CD4-positive, alpha-beta T cell treated with Interleukin-6 for 4 hours (primary cell): ENCODE measurements at regions not wholly inside any gene's neighbourhood (a gene's known extent, or its start where the extent isn't known, plus 50 kb on each side); places are given as distances from the start of the nearest gene placed in this dataset.
"Not testable (repeated sequence)": the region's sequence is repeated elsewhere in the genome, so short reads cannot be mapped to it uniquely, and the experiment has no call there.

ENCODE experiments used
- DNase-seq: peaks from one replicate; pipeline ENCODE4 v3.0.0-alpha.2; 2020; ENCODE audit warnings: mixed read lengths

GRCh38 chr3:35065891-35066290 lies 573.4 kb upstream of the ARPP21 start:
- no peak for DNase-seq

GRCh38 chr3:35067750-35068149 lies 571.6 kb upstream of the ARPP21 start:
- no peak for DNase-seq

GRCh38 chr3:35070088-35070487 lies 569.2 kb upstream of the ARPP21 start:
- no peak for DNase-seq

- no peak for DNase-seq
Measured at GRCh38 chr3:35071772-35072171, 567.6 kb upstream of the ARPP21 start.

GRCh38 chr3:35078780-35079179 lies 560.5 kb upstream of the ARPP21 start:
- DNase-seq, result no peak

GRCh38 chr3:35079403-35079802 lies 559.9 kb upstream of the ARPP21 start:
- no peak for DNase-seq

- DNase-seq, result no peak
Measured at GRCh38 chr3:35081899-35082298, 557.4 kb upstream of the ARPP21 start.

GRCh38 chr3:35088943-35089342 lies 550.4 kb upstream of the ARPP21 start:
- no peak for DNase-seq

GRCh38 chr3:35114686-35115085 lies 524.6 kb upstream of the ARPP21 start:
- DNase-seq, result no peak

- DNase-seq, result no peak
Measured at GRCh38 chr3:35120026-35120425, 519.3 kb upstream of the ARPP21 start.

GRCh38 chr3:35137612-35138011 lies 501.7 kb upstream of the ARPP21 start:
- DNase-seq, result no peak

GRCh38 chr3:35141406-35141805 lies 497.9 kb upstream of the ARPP21 start:
- DNase-seq, result no peak

GRCh38 chr3:35144011-35144410 lies 495.3 kb upstream of the ARPP21 start:
- no peak for DNase-seq

- not testable (repeated sequence) for DNase-seq
Measured at GRCh38 chr3:35146256-35147035, 492.9 kb upstream of the ARPP21 start.

GRCh38 chr3:35183927-35184675 lies 455.2 kb upstream of the ARPP21 start:
- DNase-seq, result no peak

- DNase-seq, result no peak
Measured at GRCh38 chr3:35184775-35185174, 454.6 kb upstream of the ARPP21 start.

GRCh38 chr3:35187908-35188307 lies 451.4 kb upstream of the ARPP21 start:
- DNase-seq, result no peak

GRCh38 chr3:35194666-35195065 lies 444.7 kb upstream of the ARPP21 start:
- no peak for DNase-seq

GRCh38 chr3:35198857-35199256 lies 440.5 kb upstream of the ARPP21 start:
- DNase-seq, result no peak

GRCh38 chr3:35200056-35200455 lies 439.3 kb upstream of the ARPP21 start:
- no peak for DNase-seq

- DNase-seq, result no peak
Measured at GRCh38 chr3:35201211-35201610, 438.1 kb upstream of the ARPP21 start.

GRCh38 chr3:35215525-35216500 lies 423.5 kb upstream of the ARPP21 start:
- no peak for DNase-seq
